GM11168 (cell line): ENCODE measurements at regions not wholly inside any gene's neighbourhood (a gene's known extent, or its start where the extent isn't known, plus 50 kb on each side); places are given as distances from the start of the nearest gene placed in this dataset.
"Not testable (repeated sequence)": the region's sequence is repeated elsewhere in the genome, so short reads cannot be mapped to it uniquely, and the experiment has no call there.

ENCODE experiments used
- in situ Hi-C: fragments of 300-500 bp; cut with MboI; formaldehyde crosslinking; loops from one replicate; pipeline ENCODE4 v1.12.0; 2022; ENCODE audit warnings: low sequenced_read_pairs; ENCODE audit not compliant: unreplicated experiment

DNA sequence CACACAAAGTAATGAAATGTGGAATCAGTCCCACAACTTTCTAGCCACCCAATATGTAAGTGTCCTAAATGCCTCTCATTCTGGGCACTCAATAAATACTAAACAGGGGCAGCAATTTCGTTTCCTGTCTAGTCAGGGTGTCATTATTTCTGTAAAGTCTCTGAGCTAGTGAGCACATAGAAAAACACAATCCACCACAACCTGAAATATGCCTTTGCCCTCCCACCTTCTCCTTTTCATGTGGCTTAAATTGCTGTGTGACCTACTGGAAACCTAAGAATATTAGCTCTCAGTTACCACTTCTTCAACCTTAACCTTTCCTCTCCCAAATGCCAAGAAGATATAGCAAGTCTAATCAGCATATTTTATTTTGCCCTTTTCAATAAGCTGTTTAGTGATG lies 456.3 kb upstream of the KCNMB2 start:
- in situ Hi-C loops, result no loop called here

GRCh38 chr3:178082326-178082906 lies 453.8 kb upstream of the KCNMB2 start:
- in situ Hi-C loops, result no loop called here

DNA sequence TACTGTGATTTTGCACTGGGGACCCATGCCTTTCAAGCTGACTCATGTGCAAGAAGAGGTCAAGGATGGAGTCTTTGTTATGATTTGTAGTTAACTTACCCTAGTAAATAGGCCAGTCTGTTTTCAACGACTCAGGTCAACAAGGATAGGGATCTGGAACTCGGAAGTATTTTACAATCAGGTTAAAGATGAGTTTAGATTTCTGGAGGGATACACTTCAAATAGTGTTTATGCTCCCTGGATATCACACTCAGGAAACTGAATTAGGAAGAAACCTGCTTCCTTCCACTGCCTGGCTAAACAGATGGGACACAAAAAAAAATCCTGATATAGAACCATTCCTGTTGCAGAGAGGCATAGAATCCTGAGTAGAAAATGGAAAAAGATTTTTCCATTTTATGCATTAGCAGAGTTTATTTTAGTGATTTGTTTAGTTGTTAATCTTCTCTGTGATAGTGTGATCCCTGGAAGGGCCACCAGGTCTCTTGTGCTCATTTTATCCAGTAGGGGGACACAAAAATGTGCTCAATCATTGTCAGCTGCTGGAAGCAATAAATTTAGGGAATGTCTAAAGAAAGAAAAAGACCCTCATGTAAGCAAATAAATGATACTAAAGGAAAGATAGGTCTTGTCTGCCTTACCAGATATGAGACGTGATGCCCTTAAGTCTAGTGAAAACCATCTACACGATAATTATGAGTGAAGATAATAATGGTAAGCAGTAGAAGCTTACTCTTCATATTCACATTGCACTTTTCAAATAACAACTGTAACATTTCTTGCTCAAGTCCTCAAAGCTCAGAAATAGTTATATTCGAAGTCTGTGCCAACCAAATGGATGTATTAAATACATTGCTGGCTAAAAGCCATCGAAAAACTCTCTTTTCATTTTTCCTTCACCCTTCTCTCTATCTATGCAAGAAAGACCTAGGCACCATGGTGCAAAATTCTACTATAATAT lies 452.1 kb upstream of the KCNMB2 start:
- in situ Hi-C loops, result no loop called here

DNA sequence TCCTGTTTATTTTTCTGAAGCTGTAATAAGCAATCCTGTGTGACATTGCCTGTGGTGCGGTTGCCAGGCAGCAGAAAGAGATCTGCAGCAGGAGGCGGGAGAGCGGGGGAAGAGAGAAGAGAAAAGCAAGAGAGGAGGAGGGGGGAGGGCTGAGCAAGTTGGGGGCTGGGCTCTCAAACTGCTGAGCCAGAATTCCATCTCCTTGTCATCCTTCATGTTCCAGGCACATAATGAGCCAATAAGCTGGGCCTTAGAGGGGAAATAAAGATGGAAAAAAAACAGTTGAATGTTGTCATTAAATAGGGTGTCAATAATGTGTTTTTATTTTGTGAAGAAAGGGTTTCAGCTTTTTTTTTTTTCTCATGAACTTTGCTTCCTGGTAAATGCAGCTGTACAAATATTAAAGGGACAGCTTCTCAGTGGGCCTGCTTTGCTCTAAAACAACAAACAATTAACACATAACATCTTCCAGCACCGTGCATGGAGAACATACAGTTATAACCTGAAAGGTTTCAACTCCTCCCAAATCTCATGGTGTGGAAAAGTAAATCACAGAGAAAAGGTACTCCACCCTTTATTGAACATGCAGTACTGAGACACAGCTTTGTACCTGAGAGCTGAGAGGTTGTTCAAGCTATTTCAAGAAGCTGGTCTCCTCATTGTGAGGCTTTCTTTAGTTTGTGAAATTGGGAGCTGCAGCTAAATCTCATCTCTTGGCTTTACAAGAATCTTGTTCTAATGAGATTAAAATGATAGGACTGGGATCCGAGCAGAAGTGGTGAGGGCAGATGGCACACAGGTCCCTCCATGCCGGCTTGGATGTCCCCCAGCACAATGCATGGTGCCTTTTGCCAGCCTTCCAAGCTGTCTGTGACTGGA lies 451.1 kb upstream of the KCNMB2 start:
- in situ Hi-C loops, result no loop called here

- in situ Hi-C loops, result no loop called here
Measured at GRCh38 chr3:178085817-178086123, 450.5 kb upstream of the KCNMB2 start.

- in situ Hi-C loops, result no loop called here
Measured at GRCh38 chr3:178086144-178086825, 450.0 kb upstream of the KCNMB2 start.

- in situ Hi-C loops, result no loop called here
Measured at GRCh38 chr3:178087376-178087775, 448.9 kb upstream of the KCNMB2 start.

DNA sequence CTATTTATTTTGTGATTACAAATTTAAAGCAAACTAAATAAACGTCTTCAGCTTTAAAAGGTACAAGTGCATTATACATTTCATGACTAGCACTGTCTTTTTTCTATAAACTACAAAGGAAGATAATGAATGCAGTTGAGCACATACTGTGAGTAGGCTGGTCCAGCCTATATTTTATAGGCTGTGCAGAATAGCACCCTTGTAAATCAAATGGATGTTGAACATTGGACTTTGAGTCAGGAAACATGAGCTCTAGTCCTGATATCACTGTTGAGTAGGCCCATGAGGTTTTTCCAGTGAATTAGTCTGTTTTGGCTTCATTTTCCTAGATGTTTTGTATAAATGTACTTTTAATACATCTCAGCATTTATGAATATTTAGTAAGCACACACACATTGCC lies 447.3 kb upstream of the KCNMB2 start:
- in situ Hi-C loops, result no loop called here

- in situ Hi-C loops, result no loop called here
Measured at GRCh38 chr3:178090899-178091298, 445.3 kb upstream of the KCNMB2 start.

- in situ Hi-C loops, result no loop called here
Measured at GRCh38 chr3:178095522-178095921, 440.7 kb upstream of the KCNMB2 start.

DNA sequence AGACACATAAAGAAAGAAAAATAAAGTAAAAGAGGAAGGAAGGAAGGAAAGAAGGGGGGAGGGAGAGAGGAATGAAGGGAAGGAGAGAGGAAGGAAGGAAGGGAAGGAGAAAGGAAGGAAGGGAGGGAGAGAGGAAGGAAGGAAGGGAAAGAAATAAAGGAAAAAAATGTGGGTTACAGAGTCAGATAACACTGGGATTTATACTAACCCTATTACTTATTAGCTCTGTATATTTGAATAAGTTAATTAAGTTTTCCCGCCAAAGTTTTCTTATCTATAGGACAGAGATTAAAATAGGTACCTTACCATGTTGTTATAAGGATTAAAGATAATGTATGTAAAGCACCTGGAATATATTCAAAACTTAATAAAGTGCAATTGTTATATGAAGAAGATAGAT lies 439.3 kb upstream of the KCNMB2 start:
- in situ Hi-C loops, result no loop called here

GRCh38 chr3:178097576-178097975 lies 438.7 kb upstream of the KCNMB2 start:
- in situ Hi-C loops, result no loop called here

GRCh38 chr3:178099274-178099673 lies 437.0 kb upstream of the KCNMB2 start:
- in situ Hi-C loops, result no loop called here

GRCh38 chr3:178099862-178100261 lies 436.4 kb upstream of the KCNMB2 start:
- in situ Hi-C loops, result no loop called here

DNA sequence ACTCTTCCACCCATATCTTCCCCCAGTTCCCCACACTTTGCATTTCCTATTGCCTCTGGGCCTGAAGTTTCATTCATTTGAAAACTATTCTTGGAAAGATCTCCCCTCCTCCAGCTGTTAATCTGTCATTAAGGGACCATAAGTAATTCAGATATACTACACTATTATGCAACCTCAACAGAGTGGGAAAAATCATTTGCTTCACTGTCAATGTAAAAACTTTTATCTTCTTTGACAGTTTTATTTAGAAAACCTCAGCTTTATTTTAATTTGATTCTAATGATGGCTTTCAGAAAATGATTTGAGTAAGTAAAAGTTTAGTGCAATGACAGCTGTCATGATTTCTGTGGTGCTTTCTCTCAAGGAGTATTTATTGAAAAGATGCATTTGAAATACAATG lies 435.3 kb upstream of the KCNMB2 start:
- in situ Hi-C loops, result no loop called here

DNA sequence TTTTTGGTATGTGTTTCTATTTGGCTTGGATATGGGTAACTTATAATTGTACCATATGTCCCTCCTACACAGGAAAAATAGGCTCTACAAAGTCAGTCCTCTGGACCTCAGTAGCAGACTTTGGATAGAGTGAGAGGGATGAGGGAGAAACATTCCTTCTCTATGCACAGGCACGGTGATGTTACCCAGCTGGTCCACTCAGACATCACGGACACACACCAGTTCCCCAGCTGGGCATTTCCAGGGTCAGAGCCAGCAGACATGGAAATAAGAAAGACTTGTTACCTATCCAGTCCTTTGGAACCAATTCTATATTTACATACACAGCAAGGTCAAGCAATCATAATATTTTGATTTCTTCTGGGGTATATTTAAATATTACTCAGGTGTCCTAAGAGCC lies 433.1 kb upstream of the KCNMB2 start:
- in situ Hi-C loops, result no loop called here

DNA sequence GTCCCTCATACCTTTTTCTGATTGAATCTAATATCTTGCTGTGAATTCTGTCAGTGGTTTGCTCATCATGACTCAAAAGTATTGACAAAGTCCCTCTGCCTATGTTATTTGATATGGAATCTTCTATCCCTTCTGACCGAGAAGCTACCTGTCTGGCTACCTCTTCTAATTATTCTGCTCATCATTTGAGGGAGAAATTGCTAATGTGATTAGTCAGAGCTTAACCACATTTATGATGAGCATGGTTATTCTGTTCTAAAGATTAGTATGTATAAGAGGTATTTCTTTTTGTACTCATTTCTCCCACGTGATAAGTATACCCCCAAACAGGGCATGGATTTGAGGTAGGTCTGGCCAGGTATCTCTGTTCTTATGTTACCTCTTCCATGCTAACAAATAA lies 428.4 kb upstream of the KCNMB2 start:
- in situ Hi-C loops, result no loop called here

DNA sequence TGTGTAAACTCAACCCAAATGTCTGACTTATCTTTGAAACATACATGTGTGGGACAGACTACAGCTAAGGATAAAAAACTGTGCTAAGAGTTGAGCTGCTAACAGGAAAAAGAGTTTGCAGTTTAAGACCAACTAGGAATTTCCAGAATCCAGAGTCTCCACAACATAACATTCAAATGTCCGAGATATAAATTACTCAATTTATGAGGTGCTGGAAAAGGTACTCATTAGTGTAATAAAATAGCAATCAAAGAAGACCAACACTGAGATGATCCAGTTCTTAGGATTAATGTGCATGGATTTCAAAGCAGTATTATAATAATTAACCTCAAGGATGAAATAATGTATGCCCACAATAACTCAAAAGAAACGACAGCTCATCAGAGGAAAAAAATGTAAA lies 426.5 kb upstream of the KCNMB2 start:
- in situ Hi-C loops, result no loop called here

GRCh38 chr3:178112134-178112533 lies 424.1 kb upstream of the KCNMB2 start:
- in situ Hi-C loops, result no loop called here

DNA sequence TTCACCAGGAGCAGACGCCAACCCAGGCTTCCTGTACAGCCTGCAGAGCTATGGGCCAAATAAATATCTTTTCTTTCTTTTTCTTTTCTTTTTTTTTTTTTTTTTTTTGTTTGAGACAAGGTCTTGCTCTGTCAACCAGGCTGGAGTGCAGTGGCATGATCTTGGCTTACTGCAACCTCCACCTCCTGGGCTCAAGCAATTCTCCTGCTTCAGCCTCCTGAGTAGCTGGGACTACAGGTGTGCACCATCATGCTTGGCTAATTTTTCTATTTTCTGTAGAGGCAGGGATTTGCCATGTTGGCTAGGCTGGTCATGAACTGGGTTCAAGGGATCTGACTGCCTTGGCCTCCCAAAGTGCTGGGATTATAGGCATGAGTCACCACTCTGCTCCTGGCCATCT lies 423.7 kb upstream of the KCNMB2 start:
- in situ Hi-C loops, result not testable (repeated sequence)
